ENCODE measurements at regions not wholly inside any gene's neighbourhood (a gene's known extent, or its start where the extent isn't known, plus 50 kb on each side); places are given as distances from the start of the nearest gene placed in this dataset.

GRCh38 chr10:129131457-129132132 is 335.4 kb upstream of the MGMT start:
- no peaks in the 10 kb centered on the region for H3K79me2 ChIP-seq (ENCODE audit: insufficient read depth)
- no peak overlapping the region for H3K4me3 ChIP-seq (ENCODE audit: low read depth in 2 of 2, low read length in 1 of 2)
- H3K36me3 ChIP-seq (replicated peaks in 1 of 2; ENCODE audit: control insufficient read depth in 1 of 2, insufficient read depth in 2 of 2, low read length in 1 of 2), result no peaks in the 10 kb centered on the region
- no peak overlapping the region for H3K9ac ChIP-seq
- H4K20me1 ChIP-seq (ENCODE audit: insufficient read depth), result no peaks in the 10 kb centered on the region
- CTCF ChIA-PET, result no interaction called here
- no peak overlapping the region for H2AFZ ChIP-seq (ENCODE audit: low read depth)
- H3K27ac ChIP-seq (ENCODE audit: low read depth in 2 of 2, low read length in 1 of 2), result no peak overlapping the region
- 0 out of 2 replicates have a peak, but pooled peaks cover 4% of the 10 kb centered on the region for H3K9me3 ChIP-seq
- no peaks in the 10 kb centered on the region for H3K9me2 ChIP-seq
- H3F3A ChIP-seq (replicated peaks; ENCODE audit: insufficient read depth), result no peaks in the 10 kb centered on the region
- TF ChIP-seq NRF1 (IDR thresholded peaks at IDR 0.05; ENCODE audit: low read depth, low read length), result no peak
- TF ChIP-seq REST (IDR thresholded peaks at IDR 0.05; ENCODE audit: low read depth, low read length), result no peak
- TF ChIP-seq USF1 (IDR thresholded peaks at IDR 0.05; ENCODE audit: borderline replicate concordance, low read depth), result no peak
- POLR2A ChIA-PET, result no interaction called here
- no peaks in the 10 kb centered on the region for H3K27me3 ChIP-seq (ENCODE audit: insufficient read depth)
- 28% methylated on average over 12 of the region's 12 CpGs for WGBS (ENCODE audit: low lambda C conversion rate)
- H3K4me2 ChIP-seq, result no peak overlapping the region
- peaks cover 0 to 10% of the 10 kb centered on the region in 2 experiments; a peak in 1 of 4 replicates for H3K4me1 ChIP-seq (ENCODE audit: control insufficient read depth in 1 of 2, insufficient read depth in 2 of 2, low read depth in 1 of 2, low read length in 1 of 2)
- DNase-seq, result no peak

GRCh38 chr10:129133856-129134255 is 333.2 kb upstream of the MGMT start:
- Histone ChIP-seq H3K27me3 (ENCODE audit: insufficient read depth) (no peaks in the 10 kb centered on the region), H3F3A (replicated peaks; ENCODE audit: insufficient read depth) (no peaks in the 10 kb centered on the region), H3K27ac (ENCODE audit: low read depth in 2 of 2, low read length in 1 of 2) (no peak overlapping the region), H3K36me3 (replicated peaks in 1 of 2; ENCODE audit: control insufficient read depth in 1 of 2, insufficient read depth in 2 of 2, low read length in 1 of 2) (no peaks in the 10 kb centered on the region), H3K79me2 (ENCODE audit: insufficient read depth) (no peaks in the 10 kb centered on the region), H3K4me3 (ENCODE audit: low read depth in 2 of 2, low read length in 1 of 2) (no peak overlapping the region), H4K20me1 (ENCODE audit: insufficient read depth) (no peaks in the 10 kb centered on the region), H3K9me2 (no peaks in the 10 kb centered on the region), H2AFZ (ENCODE audit: low read depth) (no peak overlapping the region), H3K4me2 (no peak overlapping the region), H3K4me1 (ENCODE audit: control insufficient read depth in 1 of 2, insufficient read depth in 2 of 2, low read depth in 1 of 2, low read length in 1 of 2) (peaks cover 0 to 10% of the 10 kb centered on the region in 2 experiments; a peak in 1 of 4 replicates), H3K9ac (no peak overlapping the region), H3K9me3 (no peaks in the 10 kb centered on the region)
- DNase-seq, result no peak
- ChIA-PET CTCF (interaction anchor here (0.9 kb wide), 1 partner anchor 755 kb away, joined by 5 read pairs; no protein-coding TSS in a partner anchor), POLR2A (no interaction called here)
- TF ChIP-seq EZH2phosphoT487 (IDR thresholded peaks at IDR 0.05; ENCODE audit: borderline replicate concordance, low read depth) (no peak), NFIC (IDR thresholded peaks at IDR 0.05; ENCODE audit: borderline replicate concordance) (no peak)
- WGBS (ENCODE audit: low lambda C conversion rate), result 40% methylated on average over 5 of the region's 5 CpGs
